ENCODE measurements at regions not wholly inside any gene's neighbourhood (a gene's known extent, or its start where the extent isn't known, plus 50 kb on each side); places are given as distances from the start of the nearest gene placed in this dataset.

DNA sequence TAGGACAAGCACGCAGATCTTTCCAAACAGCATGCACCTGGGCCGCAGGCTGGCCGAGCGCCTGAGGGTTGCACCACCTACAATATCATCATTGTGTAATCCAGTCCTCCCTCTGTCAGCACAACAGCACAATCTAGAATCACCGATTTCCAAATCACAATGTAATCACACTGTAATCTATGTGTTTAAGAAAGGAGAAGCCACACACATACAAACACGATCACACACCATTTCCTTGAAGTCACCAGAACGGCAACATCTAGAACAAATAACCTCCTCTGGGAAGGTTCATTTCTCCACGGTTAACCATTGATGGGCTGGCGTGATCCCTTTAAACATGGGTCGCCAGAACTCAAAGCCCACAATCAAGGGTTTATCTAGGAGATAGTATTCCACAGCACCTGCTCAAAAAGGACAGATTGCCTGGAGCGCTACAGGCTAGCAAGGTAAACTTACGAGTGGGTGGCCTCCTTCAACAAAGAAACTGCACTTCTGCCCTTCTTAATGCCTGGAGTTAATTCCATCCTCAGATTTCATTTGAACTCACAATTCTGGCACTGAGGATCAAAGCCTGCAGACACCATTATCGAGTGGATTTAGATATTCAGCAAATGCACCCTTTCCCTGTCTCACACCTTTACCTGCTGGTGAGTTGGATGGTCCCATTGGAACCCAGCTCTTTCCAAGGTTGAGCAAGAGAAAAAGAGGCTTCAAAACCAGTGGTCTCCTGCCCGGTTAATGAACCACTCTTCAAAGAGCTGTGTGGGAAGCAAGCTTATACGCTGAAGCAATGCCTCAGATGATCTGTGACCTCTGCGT is 83.8 kb upstream of the FOXQ1 start (continued):
- TF ChIP-seq POLR2AphosphoS5 (IDR thresholded peaks at IDR 0.05; ENCODE audit: low read depth, low read length), result no peak

DNA sequence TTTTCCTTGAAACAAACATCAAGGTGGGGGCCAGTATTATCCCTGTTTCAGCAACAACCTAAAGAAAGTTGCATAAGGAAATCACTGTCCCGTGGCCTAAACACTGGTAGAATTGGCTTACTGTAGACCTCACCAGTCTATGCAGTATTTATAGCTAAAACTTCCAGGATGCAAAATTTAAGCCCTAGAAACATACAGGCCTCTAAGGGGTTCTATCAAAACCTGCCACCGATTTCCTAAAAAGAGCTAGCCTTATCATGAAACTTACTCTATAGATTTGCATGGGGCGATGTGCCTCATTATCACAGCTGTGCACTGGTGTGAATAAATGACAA is 84.3 kb upstream of the FOXQ1 start:
- BruUV-seq (replicated peaks), result no TSS peak
- peaks cover 15% of the 10 kb centered on the region; the same call in 1 of the 2 replicates for H3K27me3 ChIP-seq (ENCODE audit: insufficient read depth, low read length)
- no peak for TF ChIP-seq CEBPB (IDR thresholded peaks at IDR 0.05; ENCODE audit: low read depth)
- TF ChIP-seq RAD21 (IDR thresholded peaks at IDR 0.05; ENCODE audit: low read depth), result no peak
- TF ChIP-seq, protein P1, sequence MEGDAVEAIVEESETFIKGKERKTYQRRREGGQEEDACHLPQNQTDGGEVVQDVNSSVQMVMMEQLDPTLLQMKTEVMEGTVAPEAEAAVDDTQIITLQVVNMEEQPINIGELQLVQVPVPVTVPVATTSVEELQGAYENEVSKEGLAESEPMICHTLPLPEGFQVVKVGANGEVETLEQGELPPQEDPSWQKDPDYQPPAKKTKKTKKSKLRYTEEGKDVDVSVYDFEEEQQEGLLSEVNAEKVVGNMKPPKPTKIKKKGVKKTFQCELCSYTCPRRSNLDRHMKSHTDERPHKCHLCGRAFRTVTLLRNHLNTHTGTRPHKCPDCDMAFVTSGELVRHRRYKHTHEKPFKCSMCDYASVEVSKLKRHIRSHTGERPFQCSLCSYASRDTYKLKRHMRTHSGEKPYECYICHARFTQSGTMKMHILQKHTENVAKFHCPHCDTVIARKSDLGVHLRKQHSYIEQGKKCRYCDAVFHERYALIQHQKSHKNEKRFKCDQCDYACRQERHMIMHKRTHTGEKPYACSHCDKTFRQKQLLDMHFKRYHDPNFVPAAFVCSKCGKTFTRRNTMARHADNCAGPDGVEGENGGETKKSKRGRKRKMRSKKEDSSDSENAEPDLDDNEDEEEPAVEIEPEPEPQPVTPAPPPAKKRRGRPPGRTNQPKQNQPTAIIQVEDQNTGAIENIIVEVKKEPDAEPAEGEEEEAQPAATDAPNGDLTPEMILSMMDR (IDR thresholded peaks at IDR 0.05 in 2 of 3, conservative IDR thresholded peaks at IDR 0.05 in 1 of 3; ENCODE audit: borderline replicate concordance in 1 of 3, insufficient read depth in 1 of 3, low read depth in 2 of 3, low read length in 2 of 3), result no peak
- no peak for TF ChIP-seq YY1 (IDR thresholded peaks at IDR 0.05; ENCODE audit: extremely low read depth, insufficient replicate concordance, low read depth, low read length)
- TF ChIP-seq EGR1 (IDR thresholded peaks at IDR 0.05; ENCODE audit: low read depth), result no peak
- TF ChIP-seq FOSL1 (IDR thresholded peaks at IDR 0.05; ENCODE audit: low read depth), result no peak
- TF ChIP-seq CBX3 (IDR thresholded peaks at IDR 0.05; ENCODE audit: low read depth), result no peak
- TF ChIP-seq ZNF274 (IDR thresholded peaks at IDR 0.05; ENCODE audit: low read depth, low read length), result no peak
- TF ChIP-seq, protein P2, sequence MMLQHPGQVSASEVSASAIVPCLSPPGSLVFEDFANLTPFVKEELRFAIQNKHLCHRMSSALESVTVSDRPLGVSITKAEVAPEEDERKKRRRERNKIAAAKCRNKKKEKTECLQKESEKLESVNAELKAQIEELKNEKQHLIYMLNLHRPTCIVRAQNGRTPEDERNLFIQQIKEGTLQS (IDR thresholded peaks at IDR 0.05), result no peak
- TF ChIP-seq, protein P3, sequence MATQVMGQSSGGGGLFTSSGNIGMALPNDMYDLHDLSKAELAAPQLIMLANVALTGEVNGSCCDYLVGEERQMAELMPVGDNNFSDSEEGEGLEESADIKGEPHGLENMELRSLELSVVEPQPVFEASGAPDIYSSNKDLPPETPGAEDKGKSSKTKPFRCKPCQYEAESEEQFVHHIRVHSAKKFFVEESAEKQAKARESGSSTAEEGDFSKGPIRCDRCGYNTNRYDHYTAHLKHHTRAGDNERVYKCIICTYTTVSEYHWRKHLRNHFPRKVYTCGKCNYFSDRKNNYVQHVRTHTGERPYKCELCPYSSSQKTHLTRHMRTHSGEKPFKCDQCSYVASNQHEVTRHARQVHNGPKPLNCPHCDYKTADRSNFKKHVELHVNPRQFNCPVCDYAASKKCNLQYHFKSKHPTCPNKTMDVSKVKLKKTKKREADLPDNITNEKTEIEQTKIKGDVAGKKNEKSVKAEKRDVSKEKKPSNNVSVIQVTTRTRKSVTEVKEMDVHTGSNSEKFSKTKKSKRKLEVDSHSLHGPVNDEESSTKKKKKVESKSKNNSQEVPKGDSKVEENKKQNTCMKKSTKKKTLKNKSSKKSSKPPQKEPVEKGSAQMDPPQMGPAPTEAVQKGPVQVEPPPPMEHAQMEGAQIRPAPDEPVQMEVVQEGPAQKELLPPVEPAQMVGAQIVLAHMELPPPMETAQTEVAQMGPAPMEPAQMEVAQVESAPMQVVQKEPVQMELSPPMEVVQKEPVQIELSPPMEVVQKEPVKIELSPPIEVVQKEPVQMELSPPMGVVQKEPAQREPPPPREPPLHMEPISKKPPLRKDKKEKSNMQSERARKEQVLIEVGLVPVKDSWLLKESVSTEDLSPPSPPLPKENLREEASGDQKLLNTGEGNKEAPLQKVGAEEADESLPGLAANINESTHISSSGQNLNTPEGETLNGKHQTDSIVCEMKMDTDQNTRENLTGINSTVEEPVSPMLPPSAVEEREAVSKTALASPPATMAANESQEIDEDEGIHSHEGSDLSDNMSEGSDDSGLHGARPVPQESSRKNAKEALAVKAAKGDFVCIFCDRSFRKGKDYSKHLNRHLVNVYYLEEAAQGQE (IDR thresholded peaks at IDR 0.05; ENCODE audit: low read depth), result no peak
- no peak for TF ChIP-seq JUND (IDR thresholded peaks at IDR 0.05)
- no peak for TF ChIP-seq POLR2A (IDR thresholded peaks at IDR 0.05; ENCODE audit: borderline replicate concordance, extremely low read depth, insufficient read depth, insufficient read length)
- TF ChIP-seq EZH2 (IDR thresholded peaks at IDR 0.05), result no peak
- TF ChIP-seq, protein P4, sequence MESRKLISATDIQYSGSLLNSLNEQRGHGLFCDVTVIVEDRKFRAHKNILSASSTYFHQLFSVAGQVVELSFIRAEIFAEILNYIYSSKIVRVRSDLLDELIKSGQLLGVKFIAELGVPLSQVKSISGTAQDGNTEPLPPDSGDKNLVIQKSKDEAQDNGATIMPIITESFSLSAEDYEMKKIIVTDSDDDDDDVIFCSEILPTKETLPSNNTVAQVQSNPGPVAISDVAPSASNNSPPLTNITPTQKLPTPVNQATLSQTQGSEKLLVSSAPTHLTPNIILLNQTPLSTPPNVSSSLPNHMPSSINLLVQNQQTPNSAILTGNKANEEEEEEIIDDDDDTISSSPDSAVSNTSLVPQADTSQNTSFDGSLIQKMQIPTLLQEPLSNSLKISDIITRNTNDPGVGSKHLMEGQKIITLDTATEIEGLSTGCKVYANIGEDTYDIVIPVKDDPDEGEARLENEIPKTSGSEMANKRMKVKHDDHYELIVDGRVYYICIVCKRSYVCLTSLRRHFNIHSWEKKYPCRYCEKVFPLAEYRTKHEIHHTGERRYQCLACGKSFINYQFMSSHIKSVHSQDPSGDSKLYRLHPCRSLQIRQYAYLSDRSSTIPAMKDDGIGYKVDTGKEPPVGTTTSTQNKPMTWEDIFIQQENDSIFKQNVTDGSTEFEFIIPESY (IDR thresholded peaks at IDR 0.05; ENCODE audit: extremely low read depth, insufficient replicate concordance, low read length), result no peak
- TF ChIP-seq EZH2phosphoT487 (IDR thresholded peaks at IDR 0.05; ENCODE audit: borderline replicate concordance), result no peak
- TF ChIP-seq ZFX (IDR thresholded peaks at IDR 0.05), result no peak
- TF ChIP-seq POLR2AphosphoS5 (IDR thresholded peaks at IDR 0.05; ENCODE audit: low read depth, low read length), result no peak
- H4K20me1 ChIP-seq (ENCODE audit: insufficient read depth), result no peaks in the 10 kb centered on the region
- CTCF ChIA-PET, result no interaction called here
- no peaks in the 10 kb centered on the region for H3K36me3 ChIP-seq (ENCODE audit: control insufficient read depth in 1 of 2, insufficient read depth in 2 of 2, low read length in 2 of 2)
- no peak for ATAC-seq
- DNase-seq (ENCODE audit: low read depth, low spot score), result no peak
- H3K4me3 ChIP-seq (replicated peaks in 1 of 2; ENCODE audit: low read depth in 1 of 2, low read length in 2 of 2), result no peak overlapping the region
- no peak overlapping the region for H3K4me2 ChIP-seq (ENCODE audit: low read length)
- RAD21 ChIA-PET (ENCODE audit: low non-redundant PET in 1 of 2, low total read pairs in 2 of 2, uncharacterized antibody in 2 of 2, unreplicated experiment in 2 of 2), result no interaction called here
- no peaks in the 10 kb centered on the region for H3K9me2 ChIP-seq (ENCODE audit: insufficient read depth)
- H3K9me3 ChIP-seq (ENCODE audit: control insufficient read depth in 1 of 2, insufficient read depth in 1 of 2, low read depth in 1 of 2, low read length in 2 of 2), result no peaks in the 10 kb centered on the region
- H2AFZ ChIP-seq (ENCODE audit: low read depth, low read length, poor library complexity, severe bottlenecking), result no peak overlapping the region
- no peaks in the 10 kb centered on the region for H3K4me1 ChIP-seq (ENCODE audit: control insufficient read depth in 1 of 2, insufficient read depth in 2 of 2, low read length in 2 of 2)
- POLR2A ChIA-PET, result no interaction called here
- H3K79me2 ChIP-seq (ENCODE audit: insufficient read depth, low read length), result no peaks in the 10 kb centered on the region
- intact Hi-C loops (cut with micrococcal nuclease), result no loop called here
- H3K27ac ChIP-seq (ENCODE audit: low read depth, low read length), result no peak overlapping the region
- no peak overlapping the region for H3K9ac ChIP-seq (ENCODE audit: low read length)
